SK-N-SH (cell line): ENCODE measurements at regions not wholly inside any gene's neighbourhood (a gene's known extent, or its start where the extent isn't known, plus 50 kb on each side); places are given as distances from the start of the nearest gene placed in this dataset.
"Not testable (repeated sequence)": the region's sequence is repeated elsewhere in the genome, so short reads cannot be mapped to it uniquely, and the experiment has no call there.

Experiments used
- CTCF ChIA-PET: fragments of 300-600, 350-600 bp; formaldehyde crosslinking; extraction: SDS; loops from one replicate; lab custom pipeline; 2021; lab: Yijun Ruan, JAX
- POLR2A ChIA-PET: fragments of 350-600 bp; sonication (Branson Sonifier 250); formaldehyde crosslinking; extraction: SDS; loops from one replicate; lab custom pipeline; 2020; ENCODE audit warnings: antibody characterized with exemption, inconsistent platforms; lab: Yijun Ruan, JAX
- DNase-seq: peaks from one replicate; pipeline ENCODE4 v3.0.0; 2012
- H2AFZ ChIP-seq: fragments of 200-600 bp; sonication (generic); 2 replicates; pipeline ENCODE4 v1.8.1; 2016; ENCODE audit warnings: antibody characterized with exemption, mild to moderate bottlenecking, low read depth
- H3F3A ChIP-seq: fragments of 200-600 bp; sonication (generic); replicated peaks from 2 replicates; pipeline ENCODE3; 2016; ENCODE audit warnings: antibody characterized with exemption, mild to moderate bottlenecking; ENCODE audit not compliant: insufficient read depth
- H3K27ac ChIP-seq, 2 experiments: fragments of 200-500 bp in 1 of 2; fragments of 200-600 bp in 1 of 2; sonication (Bioruptor generic) in 1 of 2; sonication (generic), shearing (Covaris generic) in 1 of 2; 2 replicates each; pipeline versions ENCODE4 v1.5.1 to v1.6.1; 2014 to 2016; ENCODE audit warnings: low read depth in 2 of 2, inconsistent platforms in 1 of 2, low read length in 1 of 2, mild to moderate bottlenecking in 1 of 2, mixed read lengths in 1 of 2
- H3K27me3 ChIP-seq: fragments of 200-600 bp; sonication (generic), shearing (Covaris generic); 2 replicates; pipeline ENCODE4 v1.6.1; 2016; ENCODE audit warnings: mixed run types; ENCODE audit not compliant: insufficient read depth
- H3K36me3 ChIP-seq, 2 experiments: fragments of 200-500 bp in 1 of 2; fragments of 200-600 bp in 1 of 2; sonication (Bioruptor generic) in 1 of 2; sonication (generic) in 1 of 2; replicated peaks in 1 of 2; 2 replicates each; pipeline versions ENCODE3 to v1.5.1; 2014 to 2016; ENCODE audit warnings: low read length in 1 of 2, mild to moderate bottlenecking in 1 of 2; ENCODE audit not compliant: insufficient read depth in 2 of 2, control insufficient read depth in 1 of 2
- H3K4me1 ChIP-seq, 2 experiments: fragments of 200-500 bp in 1 of 2; fragments of 200-600 bp in 1 of 2; sonication (Bioruptor generic) in 1 of 2; sonication (generic), shearing (Covaris generic) in 1 of 2; 2 replicates each; pipeline versions ENCODE4 v1.5.1 to v1.6.1; 2014 to 2016; ENCODE audit warnings: low read depth in 1 of 2, low read length in 1 of 2, mixed run types in 1 of 2; ENCODE audit not compliant: insufficient read depth in 2 of 2, control insufficient read depth in 1 of 2
- H3K4me2 ChIP-seq: fragments of 200-600 bp; sonication (generic), shearing (Covaris generic); 2 replicates; pipeline ENCODE4 v1.6.1; 2017; ENCODE audit warnings: mixed run types
- H3K4me3 ChIP-seq, 2 experiments: fragments of 200-500 bp in 1 of 2; fragments of 200-600 bp in 1 of 2; sonication (Bioruptor generic) in 1 of 2; sonication (generic), shearing (Covaris generic) in 1 of 2; 2 replicates each; pipeline versions ENCODE4 v1.5.1 to v1.8.1; 2014 to 2016; ENCODE audit warnings: low read depth in 2 of 2, inconsistent platforms in 1 of 2, low read length in 1 of 2, mild to moderate bottlenecking in 1 of 2, mixed read lengths in 1 of 2, moderate library complexity in 1 of 2
- H3K79me2 ChIP-seq: fragments of 200-600 bp; sonication (generic); 2 replicates; pipeline ENCODE4 v1.8.1; 2017; ENCODE audit warnings: mild to moderate bottlenecking; ENCODE audit not compliant: insufficient read depth
- H3K9ac ChIP-seq: fragments of 200-600 bp; sonication (generic); 2 replicates; pipeline ENCODE4 v1.6.1; 2017; ENCODE audit warnings: mixed run types
- H3K9me2 ChIP-seq: fragments of 200-600 bp; sonication (generic); 2 replicates; pipeline ENCODE4 v1.6.1; 2017; ENCODE audit warnings: mixed run types
- H3K9me3 ChIP-seq: fragments of 200-600 bp; sonication (generic); 2 replicates; pipeline ENCODE4 v1.6.1; 2017; ENCODE audit warnings: mixed run types, mild to moderate bottlenecking, moderate library complexity
- H4K20me1 ChIP-seq: fragments of 200-600 bp; sonication (generic); 2 replicates; pipeline ENCODE4 v1.6.1; 2017; ENCODE audit warnings: mild to moderate bottlenecking, mixed run types; ENCODE audit not compliant: insufficient read depth
- PBX3 ChIP-seq: IDR thresholded peaks from 2 replicates; pipeline ENCODE4; 2012
- WGBS: methylation state at CpG from one replicate; pipeline ENCODE4 v1.1.6; 2017; ENCODE audit warnings: low lambda C conversion rate; 5-methylcytosine and 5-hydroxymethylcytosine counted together

GRCh38 chr9:67168530-67169157 lies 176.3 kb upstream of the SPATA31A3 start:
- CTCF ChIA-PET, H2AFZ ChIP-seq, DNase-seq, H3K4me3 ChIP-seq, H3K9ac ChIP-seq, H3K27me3 ChIP-seq, H3K9me3 ChIP-seq, H3K4me2 ChIP-seq, H3K4me1 ChIP-seq, H4K20me1 ChIP-seq, H3K27ac ChIP-seq, H3K36me3 ChIP-seq, H3F3A ChIP-seq, H3K79me2 ChIP-seq, H3K9me2 ChIP-seq, POLR2A ChIA-PET: not testable (repeated sequence)
- WGBS, result 0% methylated on average over 2 of the region's 4 CpGs
- TF ChIP-seq PBX3, result peak; percentile 3; the same call in 1 of the 2 replicates

- CTCF ChIA-PET, H3K27ac ChIP-seq, H3K27me3 ChIP-seq: not testable (repeated sequence)
These were observed 174.0 kb upstream of the SPATA31A3 start for GRCh38 chr9:67166335-67166734.

GRCh38 chr9:67162827-67163226 lies 170.5 kb upstream of the SPATA31A3 start:
- POLR2A ChIA-PET, H3F3A ChIP-seq, H3K27ac ChIP-seq, H3K9me3 ChIP-seq, DNase-seq, H3K4me3 ChIP-seq, H3K9me2 ChIP-seq, CTCF ChIA-PET, H3K4me2 ChIP-seq, H3K9ac ChIP-seq, H4K20me1 ChIP-seq, H3K79me2 ChIP-seq, H3K4me1 ChIP-seq, H2AFZ ChIP-seq, H3K27me3 ChIP-seq, H3K36me3 ChIP-seq: not testable (repeated sequence)
- WGBS, result no CpG with 5 or more reads among the region's 1 CpG

More at GRCh38 chr9:67166335-67166734, 174.0 kb upstream of the SPATA31A3 start:
- H3K9me2 ChIP-seq, H3K4me1 ChIP-seq, H3K9ac ChIP-seq, DNase-seq, POLR2A ChIA-PET, H3K36me3 ChIP-seq, H3K4me2 ChIP-seq, H3K79me2 ChIP-seq, H3K9me3 ChIP-seq, H4K20me1 ChIP-seq, H3F3A ChIP-seq, H3K4me3 ChIP-seq, H2AFZ ChIP-seq: not testable (repeated sequence)

- H3K79me2 ChIP-seq, H3K27ac ChIP-seq, H3F3A ChIP-seq, H3K4me3 ChIP-seq, H3K4me1 ChIP-seq, H3K4me2 ChIP-seq, DNase-seq, H3K36me3 ChIP-seq, H3K27me3 ChIP-seq, CTCF ChIA-PET, H4K20me1 ChIP-seq, H3K9ac ChIP-seq, H3K9me3 ChIP-seq, POLR2A ChIA-PET, H3K9me2 ChIP-seq, H2AFZ ChIP-seq: not testable (repeated sequence)
- WGBS, result 28% methylated on average over 8 of the region's 9 CpGs
These were observed 162.9 kb upstream of the SPATA31A3 start for GRCh38 chr9:67155218-67155617.

- H3K9me3 ChIP-seq, H3K27ac ChIP-seq, CTCF ChIA-PET, H3K4me2 ChIP-seq, H4K20me1 ChIP-seq, POLR2A ChIA-PET, H3K79me2 ChIP-seq, H2AFZ ChIP-seq, H3K4me1 ChIP-seq, H3K4me3 ChIP-seq, DNase-seq, H3K36me3 ChIP-seq, H3K9ac ChIP-seq, H3F3A ChIP-seq, H3K9me2 ChIP-seq, H3K27me3 ChIP-seq: not testable (repeated sequence)
- WGBS, result no CpG with 5 or more reads among the region's 3 CpGs
These were observed 161.2 kb upstream of the SPATA31A3 start for GRCh38 chr9:67153501-67153900.

GRCh38 chr9:67142392-67143107 lies 150.2 kb upstream of the SPATA31A3 start:
- CTCF ChIA-PET, DNase-seq, POLR2A ChIA-PET, H3K9me2 ChIP-seq, H3K9me3 ChIP-seq, H2AFZ ChIP-seq, H3K27ac ChIP-seq, H3K9ac ChIP-seq, H3K27me3 ChIP-seq, H3K4me2 ChIP-seq, H3K79me2 ChIP-seq, H3K4me1 ChIP-seq, H3K4me3 ChIP-seq, H4K20me1 ChIP-seq, H3F3A ChIP-seq, H3K36me3 ChIP-seq: not testable (repeated sequence)
- WGBS, result 16% methylated on average over 7 of the region's 11 CpGs
